Cardiac muscle cell (in vitro differentiated cells and primary cell): ENCODE measurements at regions not wholly inside any gene's neighbourhood (a gene's known extent, or its start where the extent isn't known, plus 50 kb on each side); places are given as distances from the start of the nearest gene placed in this dataset.
"Not testable (repeated sequence)": the region's sequence is repeated elsewhere in the genome, so short reads cannot be mapped to it uniquely, and the experiment has no call there.

ENCODE experiments used
- DNase-seq, 2 donors: peaks; one replicate each; pipeline versions ENCODE4 v3.0.0 to v3.0.0-alpha.2; 2010 to 2017; ENCODE audit warnings: low read depth in 1 of 2, low spot score in 1 of 2
- H3K27ac ChIP-seq: fragments of 200-600 bp; sonication (generic); 2 replicates; pipeline ENCODE4 v1.5.1; 2016
- H3K27me3 ChIP-seq: fragments of 200-600 bp; sonication (generic); 2 replicates; pipeline ENCODE4 v1.6.0; 2016; ENCODE audit warnings: control low read depth
- H3K36me3 ChIP-seq: fragments of 200-600 bp; sonication (generic); 2 replicates; pipeline ENCODE4 v1.5.1; 2016; ENCODE audit warnings: control low read depth
- H3K4me1 ChIP-seq: fragments of 200-600 bp; sonication (generic); 2 replicates; pipeline ENCODE4 v1.8.1; 2017; ENCODE audit warnings: low read depth, mild to moderate bottlenecking, mixed run types
- H3K4me3 ChIP-seq: fragments of 200-600 bp; sonication (generic); 2 replicates; pipeline ENCODE4 v1.5.1; 2016; ENCODE audit warnings: mild to moderate bottlenecking
- H3K9me3 ChIP-seq: fragments of 200-600 bp; sonication (generic); 2 replicates; pipeline ENCODE4 v1.5.1; 2017; ENCODE audit warnings: low read depth, mild to moderate bottlenecking, control low read depth

DNA sequence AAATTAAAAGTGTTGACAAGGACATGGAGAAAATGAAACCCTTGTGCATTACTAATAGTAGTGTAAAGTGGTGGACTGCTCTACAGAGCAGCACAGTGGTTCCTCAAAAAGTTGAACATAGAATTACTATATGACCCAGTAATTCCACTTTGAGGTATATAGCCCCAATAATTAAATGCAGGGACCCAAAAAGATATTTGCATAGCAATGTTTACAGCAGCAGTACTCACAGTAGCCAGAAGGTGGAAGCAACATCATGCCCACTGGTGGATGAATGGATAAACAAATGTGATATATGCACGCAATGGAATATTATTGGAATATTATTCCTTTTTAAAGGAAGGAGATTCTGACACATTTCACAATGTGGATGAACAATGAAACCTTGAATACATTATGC, 121.3 kb downstream of the POTEH start:
- not testable (repeated sequence) for H3K36me3 ChIP-seq, H3K4me1 ChIP-seq, H3K4me3 ChIP-seq, H3K9me3 ChIP-seq, H3K27ac ChIP-seq, DNase-seq, H3K27me3 ChIP-seq

DNA sequence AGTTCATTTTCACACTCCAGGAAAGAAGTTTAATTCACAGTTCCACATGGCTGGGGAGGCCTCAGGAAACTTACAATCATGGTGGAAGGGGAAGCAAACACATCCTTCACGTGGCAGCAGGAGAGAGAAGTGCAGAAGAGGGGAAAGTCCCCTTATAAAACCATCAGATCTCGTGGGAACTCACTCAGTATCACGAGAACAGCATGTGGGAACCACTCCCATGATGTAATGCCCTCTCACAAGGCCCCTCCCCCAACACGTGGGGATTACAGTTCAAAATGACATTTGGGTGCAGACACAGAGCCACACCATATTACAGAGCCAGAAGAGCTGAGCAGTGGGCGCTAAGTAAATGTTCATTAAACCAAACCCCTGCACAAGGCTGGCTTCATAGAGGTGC, 126.0 kb downstream of the POTEH start:
- H3K4me3 ChIP-seq, H3K36me3 ChIP-seq, H3K27me3 ChIP-seq, H3K27ac ChIP-seq, H3K9me3 ChIP-seq, DNase-seq, H3K4me1 ChIP-seq: not testable (repeated sequence)

DNA sequence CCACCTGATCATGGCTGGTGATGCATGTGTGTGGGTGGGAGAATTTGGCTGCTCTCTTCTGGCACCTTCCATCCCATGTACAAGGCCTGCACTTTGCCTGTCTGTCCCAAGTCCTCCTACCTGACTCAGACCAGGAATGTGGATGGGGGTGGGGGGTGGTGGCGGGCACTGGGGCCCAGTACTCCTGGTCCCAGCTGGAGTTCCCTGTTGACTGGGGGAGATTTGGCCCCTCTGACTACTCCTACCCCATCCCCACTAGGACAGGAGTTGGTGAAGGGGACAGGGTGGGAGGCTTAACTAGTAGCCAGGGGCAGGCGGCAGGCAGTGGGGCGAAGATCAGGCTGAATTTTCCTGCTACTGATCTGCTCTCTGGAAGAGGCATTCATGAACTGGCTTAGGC, 126.6 kb downstream of the POTEH start:
- not testable (repeated sequence) for H3K27me3 ChIP-seq, H3K9me3 ChIP-seq, H3K27ac ChIP-seq, H3K4me1 ChIP-seq, H3K36me3 ChIP-seq, H3K4me3 ChIP-seq, DNase-seq

DNA sequence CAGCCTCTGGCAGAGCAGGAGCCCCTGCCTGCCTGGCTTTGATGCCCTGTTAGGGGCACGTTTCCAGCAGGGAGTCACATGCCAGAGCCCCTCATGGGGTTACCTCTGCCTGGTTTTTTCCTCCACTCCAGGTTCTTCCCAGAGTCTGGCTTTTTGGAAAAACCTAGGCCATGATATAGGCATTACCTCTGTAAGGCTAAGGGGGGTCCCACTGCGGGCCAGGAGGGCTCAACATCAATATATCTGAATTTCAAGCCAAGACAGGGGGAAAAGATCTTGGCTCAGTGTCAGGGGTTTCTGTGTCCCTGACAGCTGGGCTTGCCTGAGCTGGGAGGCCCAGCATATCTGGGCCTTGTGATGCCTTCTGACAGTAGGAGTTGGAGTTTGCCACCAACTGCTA, 127.4 kb downstream of the POTEH start:
- H3K27me3 ChIP-seq, H3K9me3 ChIP-seq: not testable (repeated sequence)

DNA sequence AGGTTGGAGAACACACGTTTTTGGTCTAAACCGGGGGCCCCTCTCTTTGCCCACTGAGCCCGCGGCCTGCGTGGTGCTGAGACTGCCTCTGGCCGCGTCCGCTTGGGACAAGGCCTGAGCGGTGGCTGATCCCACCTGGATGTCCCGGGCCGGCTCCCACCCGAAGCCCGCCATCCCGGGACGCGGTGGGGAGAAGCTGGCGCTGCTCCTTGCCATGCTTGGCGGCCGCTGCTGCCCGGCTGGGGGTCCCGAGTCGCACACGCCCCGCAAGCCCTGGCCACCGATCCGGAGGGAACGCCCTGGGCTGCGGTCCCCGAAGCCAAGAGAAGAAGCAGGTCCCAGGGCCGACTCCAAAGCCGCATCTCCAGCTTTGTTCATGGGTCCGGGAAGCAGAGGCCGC, 130.1 kb downstream of the POTEH start:
- H3K36me3 ChIP-seq, H3K9me3 ChIP-seq, DNase-seq, H3K4me3 ChIP-seq, H3K27ac ChIP-seq, H3K4me1 ChIP-seq, H3K27me3 ChIP-seq: not testable (repeated sequence)

More for the DNA sequence above, 127.4 kb downstream of the POTEH start:
- DNase-seq, H3K4me1 ChIP-seq, H3K4me3 ChIP-seq, H3K27ac ChIP-seq, H3K36me3 ChIP-seq: not testable (repeated sequence)

DNA sequence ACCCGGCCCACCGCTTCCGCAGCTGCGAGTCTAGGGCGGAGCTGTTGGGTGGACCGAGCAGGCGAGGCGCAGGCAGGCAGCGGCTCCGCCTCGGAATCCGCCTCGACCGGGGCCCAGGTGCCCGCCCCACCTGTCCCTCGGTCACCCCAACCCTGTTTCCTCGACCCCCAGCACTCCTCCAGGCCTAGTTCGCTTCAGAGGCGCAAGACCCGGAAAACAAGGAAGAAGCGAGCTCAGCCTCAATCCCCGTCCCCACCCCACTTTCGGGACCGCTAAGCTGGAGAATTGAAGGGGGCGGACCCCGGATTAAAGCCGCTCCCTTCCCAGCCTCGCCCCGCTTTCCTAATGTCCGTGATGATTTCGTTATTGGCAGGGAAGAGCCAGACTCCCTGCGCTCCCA, 131.3 kb downstream of the POTEH start:
- H3K4me3 ChIP-seq, H3K27ac ChIP-seq, H3K9me3 ChIP-seq, DNase-seq, H3K27me3 ChIP-seq, H3K36me3 ChIP-seq, H3K4me1 ChIP-seq: not testable (repeated sequence)

DNA sequence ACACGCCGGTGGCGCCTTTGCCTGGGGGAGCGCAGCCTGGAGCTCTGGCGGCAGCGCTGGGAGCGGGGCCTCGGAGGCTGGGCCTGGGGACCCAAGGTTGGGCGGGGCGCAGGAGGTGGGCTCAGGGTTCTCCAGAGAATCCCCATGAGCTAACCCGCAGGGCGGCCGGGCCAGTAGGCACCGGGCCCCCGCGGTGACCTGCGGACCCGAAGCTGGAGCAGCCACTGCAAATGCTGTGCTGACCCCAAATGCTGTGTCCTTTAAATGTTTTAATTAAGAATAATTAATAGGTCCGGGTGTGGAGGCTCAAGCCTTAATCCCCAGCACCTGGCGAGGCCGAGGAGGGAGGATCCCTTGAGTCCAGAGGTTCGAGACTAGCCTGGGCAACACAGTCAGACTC, 132.2 kb downstream of the POTEH start:
- H3K36me3 ChIP-seq, H3K4me3 ChIP-seq, H3K9me3 ChIP-seq, H3K27me3 ChIP-seq, H3K4me1 ChIP-seq, DNase-seq, H3K27ac ChIP-seq: not testable (repeated sequence)

DNA sequence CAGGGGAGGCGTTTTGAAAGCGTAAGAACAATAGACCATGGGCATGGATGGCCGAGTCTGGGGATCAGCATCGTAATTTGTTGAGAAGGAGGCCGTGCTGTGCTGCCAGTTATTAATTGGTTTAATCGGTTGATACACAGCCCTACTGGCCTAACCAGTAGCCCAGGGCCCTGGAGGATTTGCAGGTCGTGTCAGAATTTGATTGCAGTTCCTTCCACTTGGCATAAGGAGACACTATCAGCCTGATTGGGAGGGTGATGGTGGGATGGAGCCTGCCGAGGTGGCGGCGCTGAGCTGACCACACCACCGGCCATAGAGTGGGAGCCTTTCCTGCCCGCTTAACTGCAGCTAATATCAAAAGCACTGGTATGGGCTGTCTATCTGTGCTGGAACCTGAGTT, 133.4 kb downstream of the POTEH start:
- H3K36me3 ChIP-seq, H3K4me3 ChIP-seq, H3K27me3 ChIP-seq: not testable (repeated sequence)

DNA sequence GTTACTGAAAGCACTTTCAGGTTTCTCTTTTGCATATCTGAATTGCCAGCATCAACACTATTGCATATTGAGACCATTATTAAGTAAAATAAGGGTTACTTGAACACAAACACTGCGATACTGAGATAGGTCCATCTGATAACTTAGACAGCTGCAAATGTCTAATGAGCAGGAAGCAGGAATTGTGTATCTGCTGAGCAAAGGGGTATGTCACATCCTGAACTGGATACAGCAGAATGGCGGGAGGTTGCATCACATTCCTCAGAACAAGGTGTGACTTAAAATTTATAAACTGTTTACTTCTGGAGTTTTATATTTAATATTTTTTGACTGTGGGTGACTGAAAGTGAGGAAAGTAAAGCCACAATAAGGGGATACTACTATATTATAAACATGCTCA, 142.4 kb downstream of the POTEH start:
- not testable (repeated sequence) for DNase-seq, H3K4me3 ChIP-seq, H3K4me1 ChIP-seq, H3K36me3 ChIP-seq, H3K27me3 ChIP-seq, H3K27ac ChIP-seq, H3K9me3 ChIP-seq

More for the DNA sequence above, 133.4 kb downstream of the POTEH start:
- H3K27ac ChIP-seq, H3K4me1 ChIP-seq, H3K9me3 ChIP-seq, DNase-seq: not testable (repeated sequence)

DNA sequence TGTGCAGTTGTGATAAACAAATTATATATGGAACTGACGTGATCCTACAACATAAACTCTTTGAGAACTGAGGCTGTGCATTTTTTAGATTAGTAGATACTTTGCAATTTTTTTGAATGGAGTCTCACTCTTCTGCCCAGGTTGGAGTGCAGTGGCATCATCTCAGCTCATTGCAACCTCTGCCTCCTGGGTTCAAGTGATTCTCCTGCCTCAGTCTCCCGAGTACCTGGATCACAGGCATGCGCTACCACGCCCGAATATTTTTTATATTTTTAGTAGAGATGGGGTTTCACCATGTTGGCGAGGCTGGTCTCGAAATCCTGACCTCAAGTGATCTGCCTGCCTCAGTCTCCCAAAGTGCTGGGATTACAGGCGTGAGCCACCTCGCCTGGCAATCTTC, 145.9 kb downstream of the POTEH start:
- not testable (repeated sequence) for DNase-seq, H3K27me3 ChIP-seq, H3K9me3 ChIP-seq, H3K27ac ChIP-seq, H3K4me1 ChIP-seq, H3K36me3 ChIP-seq, H3K4me3 ChIP-seq

DNA sequence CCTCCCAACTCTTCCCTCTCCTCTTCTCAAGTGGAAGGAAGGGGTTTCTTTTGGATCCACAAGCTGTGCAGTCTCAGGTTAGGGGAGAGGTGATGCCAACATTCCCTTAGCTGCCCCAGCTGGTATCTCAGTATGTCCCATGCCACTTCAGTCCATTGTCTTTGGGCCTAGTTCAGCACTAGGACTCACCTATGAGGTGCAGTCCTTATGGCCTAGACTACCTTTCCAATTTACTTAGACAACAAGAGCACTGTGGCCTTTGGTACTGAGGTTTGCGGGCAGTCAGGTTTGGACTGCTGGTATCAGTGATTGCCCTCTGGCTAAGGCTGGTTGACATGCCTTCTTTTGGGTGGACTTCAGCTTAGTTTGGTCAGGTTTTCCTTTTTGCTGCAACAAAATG, 159.9 kb downstream of the POTEH start:
- not testable (repeated sequence) for H3K4me1 ChIP-seq, DNase-seq, H3K4me3 ChIP-seq, H3K27me3 ChIP-seq, H3K27ac ChIP-seq, H3K36me3 ChIP-seq, H3K9me3 ChIP-seq

DNA sequence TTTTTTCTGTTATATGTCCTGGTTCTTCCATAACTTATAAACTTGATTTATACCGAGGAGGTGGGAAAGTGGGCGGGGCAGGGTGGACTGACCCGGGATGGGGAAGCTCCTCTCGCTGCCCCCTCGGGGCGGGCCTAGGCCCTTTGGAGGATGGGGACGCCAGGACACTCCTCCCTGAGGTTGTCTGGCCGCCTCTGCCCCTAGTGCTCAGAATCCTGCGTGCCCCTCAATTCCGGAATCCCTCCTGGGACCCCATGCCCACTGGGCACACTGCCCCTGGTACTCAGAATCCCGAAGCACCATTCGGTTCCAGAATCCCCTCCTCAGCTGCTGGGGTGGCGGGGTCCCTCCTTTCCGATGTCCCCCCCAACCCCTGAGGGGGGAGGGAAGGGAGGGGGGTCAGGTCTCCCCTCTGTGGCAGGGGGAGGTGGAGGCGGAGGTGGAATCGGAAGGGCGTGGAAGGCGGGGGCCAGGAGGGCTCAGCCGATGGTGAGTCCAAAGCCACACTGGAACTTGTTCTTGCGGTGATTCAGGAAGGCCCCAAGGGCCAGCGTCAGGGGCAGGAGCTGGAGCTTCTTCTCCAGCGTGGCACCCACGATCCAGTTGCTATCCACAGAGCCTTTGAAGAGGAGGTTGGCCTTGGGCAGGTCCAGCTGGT, 164.0 kb downstream of the POTEH start:
- not testable (repeated sequence) for H3K36me3 ChIP-seq, H3K4me1 ChIP-seq, H3K27me3 ChIP-seq, H3K9me3 ChIP-seq, DNase-seq, H3K27ac ChIP-seq, H3K4me3 ChIP-seq

DNA sequence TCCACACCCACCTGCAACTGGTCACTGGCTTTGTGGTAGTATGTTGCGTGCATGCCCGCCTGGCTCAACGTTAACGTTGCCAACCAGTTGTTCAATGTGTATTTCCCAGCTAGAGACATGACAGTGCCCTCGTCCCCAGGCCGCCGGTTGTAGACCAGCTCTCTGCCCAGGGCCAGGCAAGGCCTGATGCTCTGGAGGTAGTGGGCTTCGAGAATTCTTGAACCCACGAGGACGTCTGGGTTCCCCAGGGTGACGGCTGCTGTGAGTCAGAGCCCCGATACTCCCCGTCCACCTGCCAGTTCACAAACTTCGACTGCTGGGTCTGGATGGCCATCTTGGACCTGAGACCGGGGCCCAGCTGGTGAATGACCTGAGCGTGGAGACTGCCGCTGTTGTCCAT, 164.6 kb downstream of the POTEH start:
- H3K9me3 ChIP-seq, H3K36me3 ChIP-seq, H3K27ac ChIP-seq, H3K4me1 ChIP-seq, H3K4me3 ChIP-seq, H3K27me3 ChIP-seq: not testable (repeated sequence)
- peak in 1 of 2 donors; percentile 0 for DNase-seq

DNA sequence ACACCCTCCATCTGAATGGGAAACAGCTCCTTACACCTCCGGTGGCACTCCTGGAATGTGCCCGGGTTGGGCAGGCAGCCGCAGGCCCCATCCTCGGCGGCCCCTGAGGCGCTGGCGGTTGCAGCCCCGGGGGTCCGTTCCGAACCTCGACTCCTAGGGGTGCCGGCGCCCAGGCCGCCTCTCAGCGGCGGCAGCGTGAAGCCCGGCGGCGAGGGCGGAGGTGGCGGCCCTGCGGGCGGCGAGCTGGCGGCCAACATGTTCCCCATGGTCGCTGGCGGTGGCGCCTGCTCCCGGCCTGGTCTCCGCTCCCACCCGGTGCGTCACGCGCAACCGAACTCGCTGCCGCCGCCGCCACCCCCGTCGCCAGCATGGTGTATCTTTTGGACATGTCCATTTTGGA, 165.2 kb downstream of the POTEH start:
- H3K4me3 ChIP-seq, H3K27me3 ChIP-seq, H3K27ac ChIP-seq, H3K9me3 ChIP-seq, DNase-seq, H3K4me1 ChIP-seq, H3K36me3 ChIP-seq: not testable (repeated sequence)

DNA sequence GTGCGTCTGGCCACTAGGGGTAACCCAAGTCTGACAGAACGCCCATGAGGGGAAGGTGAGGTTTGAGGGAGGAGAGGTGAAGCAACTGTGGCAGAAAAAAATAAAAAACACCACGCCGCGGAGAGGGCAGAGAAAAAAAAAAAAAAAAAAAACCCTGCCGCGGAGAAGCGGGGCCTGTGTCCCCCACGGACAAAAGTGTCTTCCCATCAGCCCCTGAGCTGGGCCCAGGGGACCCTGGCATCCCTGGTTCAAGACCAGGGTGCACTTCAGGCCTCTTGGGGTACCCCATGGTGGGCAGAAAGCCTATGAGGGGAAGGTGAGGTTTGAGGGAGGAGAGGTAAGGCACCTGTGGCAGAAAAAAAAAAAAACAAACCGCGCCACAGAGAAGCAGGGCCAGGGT, 191.1 kb downstream of the POTEH start:
- H3K27me3 ChIP-seq, H3K4me3 ChIP-seq, DNase-seq, H3K4me1 ChIP-seq, H3K27ac ChIP-seq, H3K9me3 ChIP-seq, H3K36me3 ChIP-seq: not testable (repeated sequence)
